G401 (cell line): ENCODE measurements at regions not wholly inside any gene's neighbourhood (a gene's known extent, or its start where the extent isn't known, plus 50 kb on each side); places are given as distances from the start of the nearest gene placed in this dataset.
A peak's percentile ranks its signal among the peaks of the same experiment; 100 is the strongest.

Source experiments
- DNase-seq: peaks from one replicate; pipeline ENCODE4 v3.0.0-alpha.2; 2015; ENCODE audit warnings: low spot score
- in situ Hi-C: cut with HindIII; loops from 2 replicates; pipeline ENCODE4 v1.10.0; 2016; ENCODE audit warnings: low sequenced_read_pairs, mixed read lengths

- in situ Hi-C loops, result no loop called here
- no peak for DNase-seq
Measured at GRCh38 chr7:49325571-49325970, 401.2 kb downstream of the CDC14C start.

DNA sequence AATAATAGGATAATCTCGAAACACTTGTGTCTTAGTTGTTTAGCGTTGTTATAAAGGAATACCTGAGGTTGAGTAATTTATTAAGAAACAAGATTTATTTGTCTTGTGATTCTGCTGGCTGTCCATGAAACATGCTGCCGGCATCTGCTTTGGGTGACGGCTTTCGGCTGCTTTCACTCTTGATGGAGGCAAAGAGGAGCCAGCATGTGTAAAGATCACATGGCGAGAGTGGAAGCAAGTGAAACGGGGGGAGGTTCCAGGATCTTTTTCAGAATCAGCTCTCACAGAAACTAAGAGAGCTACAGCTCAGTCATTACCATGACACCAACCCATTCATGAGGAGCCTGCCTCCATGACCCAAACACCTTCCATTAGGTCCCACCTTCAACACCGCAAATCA lies 402.8 kb downstream of the CDC14C start:
- no peak for DNase-seq
- in situ Hi-C loops, result no loop called here

GRCh38 chr7:49333180-49333881 lies 409.0 kb downstream of the CDC14C start:
- in situ Hi-C loops, result no loop called here
- no peak for DNase-seq

DNA sequence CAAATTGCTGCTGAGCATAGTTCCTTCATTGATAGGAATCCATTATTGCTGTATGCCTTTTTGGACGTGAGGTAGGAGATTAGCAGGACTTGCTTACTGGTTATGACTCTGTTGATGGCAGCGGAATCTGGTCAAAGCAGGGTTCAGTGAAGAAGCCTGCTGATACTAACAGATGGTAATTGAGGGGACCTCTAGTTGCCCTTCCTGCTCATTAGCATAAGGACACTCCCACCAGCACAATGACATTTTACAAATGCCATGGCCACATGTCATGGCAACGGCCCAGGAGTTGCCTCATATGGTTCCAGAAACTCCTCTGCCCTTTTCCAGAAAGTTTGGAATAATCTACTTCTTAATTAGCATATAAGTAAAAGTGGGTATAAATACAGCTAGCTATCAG lies 417.5 kb downstream of the CDC14C start:
- in situ Hi-C loops, result no loop called here
- DNase-seq, result peak; percentile 19

DNA sequence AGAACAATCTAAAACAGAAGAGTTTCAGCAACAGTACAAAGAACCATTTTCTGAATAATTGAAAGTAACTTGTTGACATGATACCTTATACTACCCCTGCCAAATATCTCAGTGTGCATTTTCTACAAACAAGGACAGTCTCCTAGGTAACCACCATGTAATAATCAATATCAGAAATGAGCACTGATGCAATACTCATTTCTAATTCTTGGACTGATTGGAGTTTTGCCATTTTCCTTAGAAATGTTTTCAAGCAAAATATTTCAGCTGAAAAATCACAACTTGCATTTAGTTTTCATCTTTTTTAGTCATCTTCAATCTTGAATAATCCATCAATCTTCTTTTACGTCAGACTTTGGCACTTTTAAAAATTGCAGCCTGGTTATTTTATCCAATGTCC lies 420.2 kb downstream of the CDC14C start:
- in situ Hi-C loops, result no loop called here
- DNase-seq, result no peak

DNA sequence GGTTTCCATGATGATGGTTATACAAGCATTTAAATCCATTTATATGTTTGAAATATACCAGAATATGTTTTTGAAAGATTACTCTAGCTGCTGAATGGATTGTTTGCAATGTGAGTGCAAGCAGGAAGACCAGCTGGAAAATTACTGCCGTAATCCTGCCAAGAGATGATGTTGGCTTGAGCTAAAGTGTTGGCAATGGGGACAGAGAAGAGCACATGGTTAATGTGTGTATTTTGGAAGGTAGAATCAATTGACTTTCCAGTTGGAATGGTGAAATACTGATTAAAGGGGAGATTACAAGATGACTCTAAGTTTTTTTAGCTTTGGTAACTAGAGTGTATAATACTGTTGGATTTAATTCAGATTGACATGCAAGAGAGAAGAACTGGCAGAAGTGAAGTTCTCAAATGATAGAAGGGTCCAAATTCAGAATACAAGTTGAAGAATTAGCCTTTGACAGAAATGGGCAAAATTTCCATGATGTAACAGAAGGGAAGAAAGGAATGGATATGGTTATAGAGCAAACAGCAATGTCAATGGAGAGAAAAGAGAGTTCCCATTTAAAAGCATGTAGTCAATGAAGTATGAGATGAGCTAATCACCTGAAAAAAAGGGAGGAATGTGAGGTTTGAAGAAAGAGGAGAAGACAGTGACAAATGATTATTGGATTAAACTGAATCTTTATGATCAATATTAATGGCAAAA lies 422.0 kb downstream of the CDC14C start:
- in situ Hi-C loops, result no loop called here
- peak; percentile 95 for DNase-seq

DNA sequence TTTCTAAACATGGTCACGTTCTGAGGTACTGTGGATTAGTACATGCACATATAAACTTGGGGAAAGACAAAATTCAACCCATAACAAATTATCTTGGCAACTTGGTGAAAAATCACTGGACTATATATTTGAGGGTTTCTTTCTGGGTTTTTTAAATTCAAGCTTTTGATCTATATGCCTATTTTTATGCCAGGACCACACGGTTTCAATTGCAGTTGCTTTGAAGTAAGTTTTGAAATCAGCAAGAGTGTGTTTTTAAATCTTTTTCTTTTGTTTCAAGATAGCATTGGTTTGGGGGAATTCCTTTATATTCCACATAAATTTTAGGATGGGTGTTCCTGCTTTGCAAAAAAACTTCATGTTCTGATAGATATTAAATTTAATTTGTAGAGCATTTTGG lies 406.4 kb upstream of the VWC2 start:
- in situ Hi-C loops, result no loop called here
- DNase-seq, result no peak

- in situ Hi-C loops, result no loop called here
- DNase-seq, result no peak
Measured at GRCh38 chr7:49371771-49372170, 401.7 kb upstream of the VWC2 start.

DNA sequence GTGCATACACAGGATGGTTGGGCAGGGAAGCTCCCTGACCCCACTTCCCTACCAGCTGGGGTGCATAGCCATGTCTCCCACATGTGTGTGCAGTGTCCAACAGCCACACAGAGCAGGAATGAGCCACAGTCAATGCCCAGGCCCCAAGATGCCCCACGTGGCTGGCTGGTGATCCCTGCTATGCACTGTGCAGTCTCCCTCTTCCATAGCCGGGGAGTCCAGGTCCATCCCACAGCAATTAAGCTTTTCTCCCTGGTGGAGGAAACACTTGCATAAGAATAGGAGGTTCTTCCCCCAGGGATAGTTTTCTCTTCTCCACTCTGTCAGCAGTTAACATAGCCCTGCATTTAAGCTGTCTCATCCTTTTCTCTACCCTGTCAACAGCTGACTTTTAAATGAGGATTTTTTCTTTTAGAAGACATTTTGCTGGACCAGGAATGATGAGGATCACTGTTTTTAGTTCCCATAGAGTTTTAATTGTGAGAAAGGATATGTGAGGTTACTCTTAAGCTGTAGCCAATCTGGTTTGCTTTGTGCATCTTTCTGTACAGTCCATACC lies 396.5 kb upstream of the VWC2 start:
- in situ Hi-C loops, result no loop called here
- DNase-seq, result no peak

- in situ Hi-C loops, result no loop called here
- DNase-seq, result no peak
Measured at GRCh38 chr7:49386792-49387191, 386.6 kb upstream of the VWC2 start.

GRCh38 chr7:49389871-49390479 lies 383.5 kb upstream of the VWC2 start:
- DNase-seq, result no peak
- in situ Hi-C loops, result no loop called here

- no peak for DNase-seq
- in situ Hi-C loops, result no loop called here
Measured at GRCh38 chr7:49396229-49396628, 377.2 kb upstream of the VWC2 start.

- in situ Hi-C loops, result no loop called here
- DNase-seq, result no peak
Measured at GRCh38 chr7:49397750-49398149, 375.7 kb upstream of the VWC2 start.

GRCh38 chr7:49398236-49398635 lies 375.2 kb upstream of the VWC2 start:
- DNase-seq, result no peak
- in situ Hi-C loops, result no loop called here

- DNase-seq, result no peak
- in situ Hi-C loops, result no loop called here
Measured at GRCh38 chr7:49398746-49399145, 374.7 kb upstream of the VWC2 start.

DNA sequence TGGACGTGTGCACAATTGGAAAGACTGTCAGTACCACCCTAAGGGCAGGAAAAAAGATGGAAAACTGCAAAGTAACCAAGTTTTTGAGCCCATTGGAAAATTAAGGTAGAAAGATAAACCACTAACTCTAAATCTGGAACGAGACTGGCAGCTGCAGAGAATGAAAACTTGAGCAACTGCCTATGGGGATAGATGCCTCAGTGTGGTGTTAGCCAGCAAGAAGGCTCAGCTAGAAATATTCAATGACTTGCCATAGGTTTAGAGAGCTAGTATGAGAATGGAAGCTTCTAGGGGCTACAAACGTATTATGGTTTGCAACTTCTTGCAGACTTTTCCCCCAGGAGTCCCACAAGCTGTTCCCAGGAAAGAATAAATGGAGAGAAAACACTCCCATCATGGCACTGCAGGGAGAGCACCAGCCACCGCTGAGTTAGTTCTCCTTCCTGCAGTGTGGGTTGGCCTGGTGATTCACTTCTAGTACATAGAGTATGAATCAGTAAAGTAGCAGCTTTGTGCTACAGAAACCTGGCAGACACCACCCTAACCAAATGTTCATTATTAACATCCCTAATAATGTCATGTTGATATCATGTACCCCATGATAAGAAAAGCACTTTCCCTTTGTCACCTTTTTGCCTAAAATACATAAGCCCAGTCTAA lies 372.4 kb upstream of the VWC2 start:
- in situ Hi-C loops, result no loop called here
- peak; percentile 11 for DNase-seq

DNA sequence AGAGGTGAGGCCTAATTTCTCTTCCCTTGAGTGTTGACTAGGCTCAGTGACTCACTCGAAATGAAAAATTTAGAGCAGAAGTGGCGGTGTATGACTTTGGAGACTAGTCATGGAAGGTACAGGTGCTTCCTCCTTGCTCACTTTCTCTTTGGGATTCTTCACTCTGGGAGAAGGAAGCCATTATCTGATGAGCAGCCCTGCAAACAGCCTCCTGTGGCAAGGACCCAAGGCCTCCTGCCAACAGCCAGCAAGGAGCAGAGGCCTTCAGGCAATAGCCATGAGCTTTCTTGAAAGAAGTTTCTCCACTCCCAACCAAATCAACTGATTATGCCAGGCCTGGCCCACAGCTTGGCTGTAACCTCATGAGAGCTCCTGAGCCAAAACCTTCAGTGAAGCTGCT lies 369.6 kb upstream of the VWC2 start:
- DNase-seq, result peak; percentile 4
- in situ Hi-C loops, result no loop called here

DNA sequence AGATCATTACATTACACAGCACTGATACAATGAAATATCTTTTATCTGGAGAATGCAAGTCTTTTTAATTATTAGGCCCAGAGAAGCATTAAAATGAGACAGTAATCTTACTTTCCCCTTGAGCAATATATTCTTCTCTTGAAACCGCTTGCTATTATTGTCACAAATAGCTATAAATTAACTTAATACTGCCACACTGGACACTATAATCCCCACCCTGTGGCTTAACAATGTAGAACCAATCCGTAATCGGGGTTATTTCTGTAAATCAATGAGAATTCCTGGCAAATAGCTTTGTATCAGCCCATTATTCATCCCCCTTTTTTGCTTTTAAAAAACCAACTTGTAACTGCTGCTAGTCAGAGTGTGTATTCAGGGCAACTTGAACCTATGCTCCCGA lies 366.2 kb upstream of the VWC2 start:
- DNase-seq, result no peak
- in situ Hi-C loops, result no loop called here

- in situ Hi-C loops, result no loop called here
- DNase-seq, result no peak
Measured at GRCh38 chr7:49417034-49417433, 356.4 kb upstream of the VWC2 start.

- DNase-seq, result no peak
- in situ Hi-C loops, result no loop called here
Measured at GRCh38 chr7:49418963-49419362, 354.5 kb upstream of the VWC2 start.
